ENCODE measurements at regions not wholly inside any gene's neighbourhood (a gene's known extent, or its start where the extent isn't known, plus 50 kb on each side); places are given as distances from the start of the nearest gene placed in this dataset.

DNA sequence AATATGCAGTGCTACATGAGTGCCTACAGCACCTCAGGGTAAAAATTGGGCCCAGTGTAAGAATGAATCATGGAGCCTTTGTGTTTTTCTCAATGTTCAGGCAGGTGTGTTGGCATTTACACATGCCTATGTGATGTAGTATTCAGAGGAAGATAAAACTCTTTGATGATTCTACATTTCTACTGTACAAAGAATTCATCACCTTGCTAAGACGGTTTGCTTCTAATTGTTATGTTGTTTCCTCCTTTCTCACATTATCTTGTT lies 867.3 kb downstream of the TTLL7 start:
- POLR2A ChIA-PET = no interaction called here
- in situ Hi-C loops (cut with MboI) (no loop called here), intact Hi-C loops (cut with micrococcal nuclease; ENCODE audit: unreplicated experiment) (no loop called here)
- TF ChIP-seq SMAD1 (IDR thresholded peaks at IDR 0.05; ENCODE audit: low read depth, partially characterized antibody) (no peak), EZH2 (IDR thresholded peaks at IDR 0.05; ENCODE audit: borderline replicate concordance, control insufficient read depth, low read depth, low read length) (no peak), ZBED1 (IDR thresholded peaks at IDR 0.05; ENCODE audit: borderline replicate concordance) (no peak), CHD1 (IDR thresholded peaks at IDR 0.05; ENCODE audit: low read depth, low read length) (no peak), RFX5 (IDR thresholded peaks at IDR 0.05; ENCODE audit: low read depth, low read length) (no peak), SUPT20H (IDR thresholded peaks at IDR 0.05; ENCODE audit: borderline replicate concordance, control insufficient read depth, low read depth, low read length) (no peak), CBX3 (IDR thresholded peaks at IDR 0.05; ENCODE audit: borderline replicate concordance, low read depth) (no peak), NRF1 (conservative IDR thresholded peaks at IDR 0.05; ENCODE audit: low read depth, low read length) (no peak), SRF (IDR thresholded peaks at IDR 0.05; ENCODE audit: low read depth in 2 of 2, low read length in 2 of 2) (no peak), ZNF207 (IDR thresholded peaks at IDR 0.05; ENCODE audit: borderline replicate concordance) (no peak), HCFC1 (IDR thresholded peaks at IDR 0.05; ENCODE audit: low read length) (no peak), SMC3 (IDR thresholded peaks at IDR 0.05; ENCODE audit: borderline replicate concordance, low read length) (no peak)
- TF ChIP-seq, protein P1, sequence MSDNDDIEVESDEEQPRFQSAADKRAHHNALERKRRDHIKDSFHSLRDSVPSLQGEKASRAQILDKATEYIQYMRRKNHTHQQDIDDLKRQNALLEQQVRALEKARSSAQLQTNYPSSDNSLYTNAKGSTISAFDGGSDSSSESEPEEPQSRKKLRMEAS (IDR thresholded peaks at IDR 0.05; ENCODE audit: low read depth, low read length) = no peak
- TF ChIP-seq, protein P2, sequence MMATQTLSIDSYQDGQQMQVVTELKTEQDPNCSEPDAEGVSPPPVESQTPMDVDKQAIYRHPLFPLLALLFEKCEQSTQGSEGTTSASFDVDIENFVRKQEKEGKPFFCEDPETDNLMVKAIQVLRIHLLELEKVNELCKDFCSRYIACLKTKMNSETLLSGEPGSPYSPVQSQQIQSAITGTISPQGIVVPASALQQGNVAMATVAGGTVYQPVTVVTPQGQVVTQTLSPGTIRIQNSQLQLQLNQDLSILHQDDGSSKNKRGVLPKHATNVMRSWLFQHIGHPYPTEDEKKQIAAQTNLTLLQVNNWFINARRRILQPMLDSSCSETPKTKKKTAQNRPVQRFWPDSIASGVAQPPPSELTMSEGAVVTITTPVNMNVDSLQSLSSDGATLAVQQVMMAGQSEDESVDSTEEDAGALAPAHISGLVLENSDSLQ (IDR thresholded peaks at IDR 0.05) = no peak
- CTCF ChIA-PET = no interaction called here
- no peaks in the 10 kb centered on the region for H3K36me3 ChIP-seq (ENCODE audit: control insufficient read depth in 2 of 2, insufficient read depth in 2 of 2, low read length in 1 of 2)
- BruUV-seq (replicated peaks) = no TSS peak
- H3K4me3 ChIP-seq = no peak overlapping the region
- DNase-seq (ENCODE audit: low read depth, low spot score) = no peak
- RAD21 ChIA-PET (ENCODE audit: unreplicated experiment) = no interaction called here
- no peaks in the 10 kb centered on the region for H4K20me1 ChIP-seq (ENCODE audit: control insufficient read depth, insufficient read depth)
- WGBS (ENCODE audit: insufficient coverage, insufficient replicate concordance, low lambda C conversion rate, missing lambda C conversion rate) = 60% methylated on average over 1 of the region's 1 CpG
- SMC1A ChIA-PET (ENCODE audit: uncharacterized antibody, unreplicated experiment) = no interaction called here
- H3K4me1 ChIP-seq (ENCODE audit: control insufficient read depth, insufficient read depth, low read length) = 0 out of 2 replicates have a peak, but pooled peaks cover 3% of the 10 kb centered on the region
- H3K4me2 ChIP-seq (ENCODE audit: control insufficient read depth, insufficient read depth) = no peak overlapping the region
- no peak overlapping the region for H3K9ac ChIP-seq (ENCODE audit: control insufficient read depth, insufficient read depth, low read length)
- ATAC-seq = no peak
- H3K79me2 ChIP-seq (ENCODE audit: control insufficient read depth, insufficient read depth, low read length) = no peaks in the 10 kb centered on the region
- FAIRE-seq = no peak
- H3K9me3 ChIP-seq (replicated peaks; ENCODE audit: control insufficient read depth, insufficient read depth, low read length) = no peaks in the 10 kb centered on the region
- H2AFZ ChIP-seq (ENCODE audit: control insufficient read depth, low read depth, low read length) = no peak overlapping the region
- H3K27ac ChIP-seq (ENCODE audit: control insufficient read depth, insufficient read depth) = no peak overlapping the region
- H3K27me3 ChIP-seq (replicated peaks in 1 of 2; ENCODE audit: control insufficient read depth in 2 of 2, insufficient read depth in 2 of 2, low read length in 1 of 2) = no peaks in the 10 kb centered on the region
